Sigmoid colon (tissue), 4 donors: ENCODE measurements at regions not wholly inside any gene's neighbourhood (a gene's known extent, or its start where the extent isn't known, plus 50 kb on each side); places are given as distances from the start of the nearest gene placed in this dataset.

ENCODE experiments used
- CTCF ChIP-seq, 4 experiments: fragments of 450-650 bp in 3 of 4; fragments of 200-600 bp in 1 of 4; IDR thresholded peaks; one replicate each; pipeline ENCODE4 v1.5.1; 2016 to 2019; ENCODE audit warnings: antibody characterized with exemption in 4 of 4, mild to moderate bottlenecking in 3 of 4, moderate library complexity in 2 of 4
- EP300 ChIP-seq, 4 donors: sonication (generic); formaldehyde crosslinking; IDR thresholded peaks; one replicate each; pipeline ENCODE4 v1.6.1; 2017; ENCODE audit warnings: antibody characterized with exemption in 4 of 4

GRCh38 chr4:128544272-128544671 is 256.7 kb upstream of the PGRMC2 start:
- TF ChIP-seq EP300 (IDR thresholded peaks at IDR 0.05) (no peak), CTCF (IDR thresholded peaks at IDR 0.05) (no peak)
